Uterus (tissue), 3 donors: ENCODE measurements at regions not wholly inside any gene's neighbourhood (a gene's known extent, or its start where the extent isn't known, plus 50 kb on each side); places are given as distances from the start of the nearest gene placed in this dataset.

Experiments used
- DNase-seq, 2 donors: peaks; one replicate each; pipeline ENCODE4 v3.0.0-alpha.2; 2019 to 2020
- H3K27ac ChIP-seq, 2 donors: fragments of 200-600 bp; sonication (generic); 1 replicate in 1 of 2; 2 replicates in 1 of 2; pipeline ENCODE4 v1.5.1; 2016 to 2018
- H3K27me3 ChIP-seq, 2 donors: fragments of 200-600 bp; sonication (generic); one replicate each; pipeline ENCODE4 v1.5.1; 2018 to 2019; ENCODE audit warnings: control low read depth in 1 of 2
- H3K36me3 ChIP-seq, 2 donors: fragments of 200-600 bp; sonication (generic); one replicate each; pipeline ENCODE4 v1.5.1; 2019; ENCODE audit warnings: control low read depth in 1 of 2
- H3K4me1 ChIP-seq, 2 donors: fragments of 200-600 bp; sonication (generic); one replicate each; pipeline ENCODE4 v1.5.1; 2018 to 2019; ENCODE audit warnings: control low read depth in 1 of 2
- H3K4me3 ChIP-seq, 2 donors: fragments of 200-600 bp; sonication (generic); 1 replicate in 1 of 2; 2 replicates in 1 of 2; pipeline ENCODE4 v1.5.1; 2018 to 2019; ENCODE audit warnings: mild to moderate bottlenecking in 1 of 2
- H3K9me3 ChIP-seq, 2 donors: fragments of 200-600 bp; sonication (generic); one replicate each; pipeline ENCODE4 v1.5.1; 2019; ENCODE audit warnings: control low read depth in 1 of 2
- POLR2A ChIP-seq, 2 donors: fragments of 450-650 bp; IDR thresholded peaks; one replicate each; pipeline ENCODE4 v1.6.1; 2016; ENCODE audit warnings: antibody characterized with exemption in 2 of 2, mild to moderate bottlenecking in 1 of 2, moderate library complexity in 1 of 2
- intact Hi-C: fragments of 100-400 bp; cut with DNase I; formaldehyde crosslinking; loops from one replicate; pipeline ENCODE4 v1.15.1; 2023; ENCODE audit warnings: low total_unique reads
- TF ChIP-seq, protein P1 (sequence below), 4 experiments: fragments of 200-600 bp in 2 of 4; fragments of 450-650 bp in 2 of 4; sonication (generic) in 2 of 4; IDR thresholded peaks; one replicate each; pipeline ENCODE4 v1.5.1; 2016 to 2019; ENCODE audit warnings: antibody characterized with exemption in 4 of 4, mild to moderate bottlenecking in 2 of 4, moderate library complexity in 1 of 4
- donor health status: DM: yes; HTN: yes; CAD: no.

GRCh38 chr6:125564941-125565340 lies 184.5 kb upstream of the HEY2 start:
- no peaks in the 10 kb centered on the region for H3K4me1 ChIP-seq
- intact Hi-C loops = no loop called here
- H3K27ac ChIP-seq = no peak overlapping the region

GRCh38 chr6:125567407-125567806 lies 182.0 kb upstream of the HEY2 start:
- Histone ChIP-seq H3K36me3 (no peaks in the 10 kb centered on the region), H3K4me1 (no peaks in the 10 kb centered on the region), H3K9me3 (no peaks in the 10 kb centered on the region), H3K27ac (no peak overlapping the region), H3K27me3 (no peaks in the 10 kb centered on the region), H3K4me3 (no peak overlapping the region)
- no peak for DNase-seq
- intact Hi-C loops = no loop called here
- TF ChIP-seq POLR2A (IDR thresholded peaks at IDR 0.05) = no peak
- TF ChIP-seq, protein P1, sequence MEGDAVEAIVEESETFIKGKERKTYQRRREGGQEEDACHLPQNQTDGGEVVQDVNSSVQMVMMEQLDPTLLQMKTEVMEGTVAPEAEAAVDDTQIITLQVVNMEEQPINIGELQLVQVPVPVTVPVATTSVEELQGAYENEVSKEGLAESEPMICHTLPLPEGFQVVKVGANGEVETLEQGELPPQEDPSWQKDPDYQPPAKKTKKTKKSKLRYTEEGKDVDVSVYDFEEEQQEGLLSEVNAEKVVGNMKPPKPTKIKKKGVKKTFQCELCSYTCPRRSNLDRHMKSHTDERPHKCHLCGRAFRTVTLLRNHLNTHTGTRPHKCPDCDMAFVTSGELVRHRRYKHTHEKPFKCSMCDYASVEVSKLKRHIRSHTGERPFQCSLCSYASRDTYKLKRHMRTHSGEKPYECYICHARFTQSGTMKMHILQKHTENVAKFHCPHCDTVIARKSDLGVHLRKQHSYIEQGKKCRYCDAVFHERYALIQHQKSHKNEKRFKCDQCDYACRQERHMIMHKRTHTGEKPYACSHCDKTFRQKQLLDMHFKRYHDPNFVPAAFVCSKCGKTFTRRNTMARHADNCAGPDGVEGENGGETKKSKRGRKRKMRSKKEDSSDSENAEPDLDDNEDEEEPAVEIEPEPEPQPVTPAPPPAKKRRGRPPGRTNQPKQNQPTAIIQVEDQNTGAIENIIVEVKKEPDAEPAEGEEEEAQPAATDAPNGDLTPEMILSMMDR (IDR thresholded peaks at IDR 0.05) = no peak

More at GRCh38 chr6:125564941-125565340, 184.5 kb upstream of the HEY2 start:
- TF ChIP-seq, protein P1 (IDR thresholded peaks at IDR 0.05) = no peak
- no peaks in the 10 kb centered on the region for H3K36me3 ChIP-seq
- H3K27me3 ChIP-seq = no peaks in the 10 kb centered on the region
- H3K9me3 ChIP-seq = no peaks in the 10 kb centered on the region
- no peak for DNase-seq
- no peak overlapping the region for H3K4me3 ChIP-seq

- TF ChIP-seq POLR2A (IDR thresholded peaks at IDR 0.05) = no peak
- TF ChIP-seq, protein P1 (IDR thresholded peaks at IDR 0.05) = no peak
- Histone ChIP-seq H3K4me3 (no peak overlapping the region), H3K27ac (no peak overlapping the region), H3K4me1 (no peaks in the 10 kb centered on the region), H3K36me3 (no peaks in the 10 kb centered on the region), H3K9me3 (no peaks in the 10 kb centered on the region), H3K27me3 (no peaks in the 10 kb centered on the region)
- intact Hi-C loops = no loop called here
- no peak for DNase-seq
These were observed 180.8 kb upstream of the HEY2 start for GRCh38 chr6:125568609-125569008.

DNA sequence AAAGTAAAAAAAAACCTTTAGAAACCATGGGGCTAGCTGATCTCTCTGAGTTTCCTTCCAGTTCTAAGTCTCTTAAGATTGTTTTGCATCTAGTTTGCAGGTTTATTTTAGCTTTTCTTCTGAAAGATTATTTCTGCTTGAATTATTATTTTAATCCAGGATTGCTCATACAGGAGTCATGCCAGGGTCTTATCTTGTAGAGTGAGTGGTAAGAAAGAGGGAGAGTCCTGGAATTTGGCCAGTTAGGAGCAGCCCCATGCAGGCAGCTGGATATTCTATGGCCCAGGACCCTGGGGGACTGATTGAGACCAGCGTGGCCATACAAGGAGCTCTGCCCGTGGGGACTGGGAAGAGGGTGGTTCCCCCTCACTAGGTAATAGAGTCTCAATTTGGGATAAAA lies 178.9 kb upstream of the HEY2 start:
- TF ChIP-seq, protein P1 (IDR thresholded peaks at IDR 0.05) = no peak
- TF ChIP-seq POLR2A (IDR thresholded peaks at IDR 0.05) = no peak
- intact Hi-C loops = no loop called here
- Histone ChIP-seq H3K9me3 (no peaks in the 10 kb centered on the region), H3K4me1 (no peaks in the 10 kb centered on the region), H3K27me3 (no peaks in the 10 kb centered on the region), H3K36me3 (no peaks in the 10 kb centered on the region), H3K4me3 (no peak overlapping the region), H3K27ac (no peak overlapping the region)
- DNase-seq = no peak

DNA sequence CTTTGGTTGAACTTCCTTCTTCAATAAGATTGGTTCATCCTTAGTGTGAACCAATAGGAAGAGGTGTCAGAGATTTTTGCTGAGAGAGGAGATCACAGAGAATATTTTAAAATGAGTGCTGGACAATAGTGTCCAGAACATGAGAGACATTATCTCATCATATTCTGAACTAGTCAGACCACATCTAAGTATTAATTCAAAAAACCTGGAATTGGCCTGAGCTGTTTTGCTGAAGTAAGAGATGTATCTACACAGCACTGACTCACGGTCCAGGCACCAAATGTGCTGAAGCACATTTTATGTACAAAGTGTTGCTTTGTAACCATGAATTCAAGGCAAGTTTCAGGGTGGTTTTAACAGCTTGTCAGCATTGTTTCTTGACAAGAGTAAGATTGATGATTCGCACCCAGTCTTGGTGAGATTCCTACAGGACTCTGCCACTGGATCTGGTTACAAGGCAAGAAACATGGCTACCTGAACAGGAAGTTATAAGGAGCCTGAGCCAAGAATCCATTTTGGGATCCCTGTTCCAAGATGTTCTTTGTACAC lies 178.2 kb upstream of the HEY2 start:
- no peaks in the 10 kb centered on the region for H3K27me3 ChIP-seq
- no peak overlapping the region for H3K27ac ChIP-seq
- no peaks in the 10 kb centered on the region for H3K36me3 ChIP-seq
- DNase-seq = no peak
- no peaks in the 10 kb centered on the region for H3K9me3 ChIP-seq
- TF ChIP-seq, protein P1 (IDR thresholded peaks at IDR 0.05) = no peak
- no peak for TF ChIP-seq POLR2A (IDR thresholded peaks at IDR 0.05)
- no peaks in the 10 kb centered on the region for H3K4me1 ChIP-seq
- no peak overlapping the region for H3K4me3 ChIP-seq
- intact Hi-C loops = no loop called here
